HepG2 (cell line): ENCODE measurements at regions not wholly inside any gene's neighbourhood (a gene's known extent, or its start where the extent isn't known, plus 50 kb on each side); places are given as distances from the start of the nearest gene placed in this dataset.

Experiments
- ATAC-seq: fragments of 200-7000 bp; cut with Tn5 transposase; 3 replicates; pipeline ENCODE4 v1.9.1; 2020; ENCODE audit warnings: mild to moderate bottlenecking, moderate library complexity
- BruUV-seq: library from RNA; stranded (reverse); fragments of 400-500 nt; replicated peaks from 2 replicates; lab custom pipeline; 2021; lab: Mats Ljungman, UMichigan
- CTCF ChIA-PET: fragments of 300-600 bp; formaldehyde crosslinking; extraction: SDS; loops from one replicate; lab custom pipeline; 2021; ENCODE audit warnings: low total read pairs, inconsistent platforms, low intra/inter-chr PET ratio; lab: Yijun Ruan, JAX
- POLR2A ChIA-PET: fragments of 350-600 bp; sonication (Branson Sonifier 250); formaldehyde crosslinking; loops from one replicate; lab custom pipeline; 2020; ENCODE audit warnings: antibody characterized with exemption, inconsistent platforms; lab: Yijun Ruan, JAX
- DNase-seq: peaks from one replicate; pipeline ENCODE4 v3.0.0-alpha.2; 2015; ENCODE audit warnings: low spot score
- FAIRE-seq: peaks from 3 replicates; lab custom pipeline; 2011; peaks lifted over from hg19 to GRCh38; lab: Jason Lieb, UNC
- H2AFZ ChIP-seq: one replicate; pipeline ENCODE4 v1.6.1; 2011; ENCODE audit warnings: low read length, inconsistent platforms
- H3K27ac ChIP-seq: fragments of 300-600 bp; 3 replicates; pipeline ENCODE4 v1.8.0; 2011; ENCODE audit warnings: mixed run types, mild to moderate bottlenecking, mixed read lengths, low read length, inconsistent platforms; ENCODE audit not compliant: insufficient read depth; ENCODE audit errors: extremely low read length
- H3K27me3 ChIP-seq, 2 experiments: fragments of 200-600 bp in 1 of 2; 2 replicates in 1 of 2; 3 replicates in 1 of 2; pipeline versions ENCODE4 v1.6.0 to v1.8.0; 2011; ENCODE audit warnings: low read length in 2 of 2, mild to moderate bottlenecking in 2 of 2, moderate library complexity in 2 of 2, inconsistent platforms in 1 of 2; ENCODE audit not compliant: insufficient read depth in 2 of 2, control insufficient read depth in 1 of 2
- H3K36me3 ChIP-seq, 2 experiments: fragments of 200-600 bp in 1 of 2; replicated peaks in 1 of 2; 2 replicates in 1 of 2; 3 replicates in 1 of 2; pipeline versions ENCODE4 v1.5.1 to v1.8.0; 2011; ENCODE audit warnings: low read length in 2 of 2, inconsistent platforms in 1 of 2; ENCODE audit not compliant: insufficient read depth in 2 of 2, control insufficient read depth in 1 of 2
- H3K4me1 ChIP-seq: 2 replicates; pipeline ENCODE4 v1.5.1; 2012; ENCODE audit warnings: low read length, inconsistent platforms; ENCODE audit not compliant: insufficient read depth
- H3K4me2 ChIP-seq: 2 replicates; pipeline ENCODE4 v1.6.0; 2011; ENCODE audit warnings: low read depth, low read length, inconsistent platforms
- H3K4me3 ChIP-seq, 3 experiments: fragments of 200-600 bp in 1 of 3; sonication (generic), shearing (Covaris generic) in 1 of 3; replicated peaks in 1 of 3; 2 replicates each; pipeline ENCODE4 v1.5.1; 2011 to 2016; ENCODE audit warnings: low read length in 3 of 3, inconsistent platforms in 2 of 3, low read depth in 2 of 3, mild to moderate bottlenecking in 2 of 3, control low read depth in 1 of 3, mixed read lengths in 1 of 3; ENCODE audit not compliant: insufficient read depth in 1 of 3
- H3K79me2 ChIP-seq: one replicate; pipeline ENCODE4 v1.6.1; 2011; ENCODE audit warnings: low read length, inconsistent platforms; ENCODE audit not compliant: insufficient read depth
- H3K9ac ChIP-seq: 2 replicates; pipeline ENCODE4 v1.6.0; 2011; ENCODE audit warnings: mild to moderate bottlenecking, low read depth, low read length, inconsistent platforms; ENCODE audit not compliant: insufficient read depth
- H3K9me3 ChIP-seq: 2 replicates; pipeline ENCODE4 v1.5.1; 2012; ENCODE audit warnings: mild to moderate bottlenecking, low read length
- H4K20me1 ChIP-seq: 2 replicates; pipeline ENCODE4 v1.6.0; 2011; ENCODE audit warnings: inconsistent platforms, mild to moderate bottlenecking, low read length, moderate library complexity; ENCODE audit not compliant: insufficient read depth
- CEBPG ChIP-seq: IDR thresholded peaks from 2 replicates; pipeline ENCODE4 v1.6.1; 2016
- ESRRA ChIP-seq: sonication (generic); formaldehyde crosslinking; IDR thresholded peaks from 2 replicates; pipeline ENCODE4 v1.5.1; 2020; ENCODE audit warnings: mild to moderate bottlenecking, low read depth, missing genetic modification reagents
- FOXC1 ChIP-seq: sonication (generic); formaldehyde crosslinking; IDR thresholded peaks from 2 replicates; pipeline ENCODE4 v1.8.0; 2022; ENCODE audit warnings: mild to moderate bottlenecking, missing genetic modification reagents, borderline replicate concordance
- HNF4G ChIP-seq, 2 experiments: sonication (generic) in 1 of 2; formaldehyde crosslinking in 1 of 2; IDR thresholded peaks; 2 replicates each; pipeline versions ENCODE4 v1.4.0 to v1.6.1; 2011 to 2020; ENCODE audit warnings: borderline replicate concordance in 2 of 2, low read depth in 2 of 2, mild to moderate bottlenecking in 2 of 2, low read length in 1 of 2, missing genetic modification reagents in 1 of 2, moderate library complexity in 1 of 2
- KAT2B ChIP-seq: fragments of 150-350 bp; IDR thresholded peaks from 2 replicates; pipeline ENCODE4 v1.6.1; 2014; ENCODE audit warnings: low read depth, low read length, borderline replicate concordance
- MAZ ChIP-seq, 2 experiments: sonication (generic) in 1 of 2; formaldehyde crosslinking in 1 of 2; IDR thresholded peaks; 2 replicates each; pipeline versions ENCODE4 v1.5.0 to v1.6.1; 2012 to 2020; ENCODE audit warnings: low read depth in 2 of 2, mild to moderate bottlenecking in 2 of 2, borderline replicate concordance in 1 of 2, improper control_type of control experiment in 1 of 2, low read length in 1 of 2, missing genetic modification reagents in 1 of 2, moderate library complexity in 1 of 2
- SMARCC2 ChIP-seq: fragments of 450-650 bp; IDR thresholded peaks from 2 replicates; pipeline ENCODE4 v1.6.1; 2017; ENCODE audit warnings: antibody characterized with exemption, mild to moderate bottlenecking
- SOX5 ChIP-seq: IDR thresholded peaks from 2 replicates; pipeline ENCODE4 v1.6.1; 2016; ENCODE audit warnings: borderline replicate concordance
- ZNF17 ChIP-seq: sonication (generic); formaldehyde crosslinking; IDR thresholded peaks from 2 replicates; pipeline ENCODE4 v1.5.0; 2020; ENCODE audit warnings: mild to moderate bottlenecking, missing genetic modification reagents
- ZNF570 ChIP-seq: sonication (generic); formaldehyde crosslinking; IDR thresholded peaks from 2 replicates; pipeline ENCODE4 v1.4.0; 2020; ENCODE audit warnings: mild to moderate bottlenecking, missing genetic modification reagents, borderline replicate concordance
- ZNF644 ChIP-seq: IDR thresholded peaks from 2 replicates; pipeline ENCODE4 v1.6.1; 2016; ENCODE audit warnings: low read depth
- WGBS: methylation state at CpG from one replicate; pipeline ENCODE4 v1.1.6; 2017; ENCODE audit warnings: low lambda C conversion rate; 5-methylcytosine and 5-hydroxymethylcytosine counted together
- in situ Hi-C: cut with HindIII; loops from 2 replicates; pipeline ENCODE4 v1.10.0; 2017; ENCODE audit warnings: low pct_unique_long_range_greater_than_20kb; ENCODE audit not compliant: extremely low pct_ligation_motif_present
- intact Hi-C: fragments of 100-400 bp; cut with micrococcal nuclease; formaldehyde crosslinking; loops from one replicate; pipeline ENCODE4 v1.10.0; 2022; ENCODE audit not compliant: unreplicated experiment
- TF ChIP-seq, protein P1 (sequence below): sonication (generic); formaldehyde crosslinking; IDR thresholded peaks from 2 replicates; pipeline ENCODE4 v1.8.0; 2022; ENCODE audit warnings: missing genetic modification reagents, low read depth, mild to moderate bottlenecking, borderline replicate concordance
- TF ChIP-seq, protein P2 (sequence below): sonication (generic); formaldehyde crosslinking; IDR thresholded peaks from 2 replicates; pipeline ENCODE4 v1.5.1; 2020; ENCODE audit warnings: missing genetic modification reagents, mild to moderate bottlenecking, borderline replicate concordance
- TF ChIP-seq, protein P3 (sequence below): IDR thresholded peaks from 2 replicates; pipeline ENCODE4 v1.6.1; 2018; ENCODE audit warnings: missing genetic modification reagents, mild to moderate bottlenecking, missing compliant biosample characterization
- TF ChIP-seq, protein P4 (sequence below): sonication (generic); formaldehyde crosslinking; IDR thresholded peaks from 2 replicates; pipeline ENCODE4 v1.8.0; 2022; ENCODE audit warnings: mild to moderate bottlenecking, missing genetic modification reagents, moderate library complexity
- TF ChIP-seq, protein P5 (sequence below): sonication (generic); formaldehyde crosslinking; IDR thresholded peaks from 2 replicates; pipeline ENCODE4 v1.9.0; 2021; ENCODE audit warnings: missing genetic modification reagents, mild to moderate bottlenecking, borderline replicate concordance

DNA sequence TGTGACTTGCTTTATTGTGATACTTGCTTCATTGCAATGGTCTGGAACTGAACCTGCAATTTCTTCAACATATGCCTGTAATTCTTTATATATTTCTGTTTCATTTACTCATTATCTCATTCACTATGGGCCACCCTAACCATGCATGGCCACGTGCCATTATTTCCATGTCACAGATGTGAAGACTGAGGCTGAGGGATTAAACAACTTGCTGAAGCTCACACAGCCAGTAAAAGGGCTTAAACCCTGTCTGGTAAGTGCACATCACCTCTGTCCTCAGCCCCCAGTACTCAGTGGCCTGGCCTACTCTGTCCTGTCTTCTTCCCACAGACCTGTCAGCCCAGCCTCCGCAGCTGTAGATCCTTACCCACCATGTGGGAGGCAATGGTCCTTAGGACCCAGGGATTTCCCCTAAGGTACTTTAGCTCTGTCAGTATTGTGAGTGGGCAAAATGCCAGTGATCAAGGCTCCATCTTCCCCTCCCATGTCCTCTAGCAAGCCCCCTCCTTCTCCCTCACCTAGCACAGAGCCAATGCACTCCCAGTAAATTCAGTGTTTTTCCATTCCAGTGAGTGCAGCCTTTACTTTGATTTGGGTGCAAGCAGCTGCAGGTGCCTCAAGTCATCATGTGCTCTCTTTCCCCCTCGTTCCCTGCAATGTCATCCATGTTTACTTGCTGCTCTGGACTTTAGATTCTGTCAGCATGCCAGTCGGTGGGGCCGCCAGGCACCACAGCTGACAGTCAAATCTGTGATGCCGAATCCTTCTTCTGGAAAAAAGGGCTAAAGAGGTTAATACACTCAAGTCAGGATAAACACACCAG is 228.2 kb upstream of the PROX1 start:
- peak overlapping the region; percentile 61 for H3K27ac ChIP-seq
- BruUV-seq, result no TSS peak
- in situ Hi-C loops, result no loop called here
- 19% methylated on average over 6 of the region's 6 CpGs for WGBS
- ATAC-seq (peak; percentile 98), DNase-seq (peak; percentile 92), FAIRE-seq (peak; percentile 96)
- peak overlapping the region; percentile 35; the same call in 1 of the 2 replicates for H3K9ac ChIP-seq
- no peaks in the 10 kb centered on the region for H3K79me2 ChIP-seq
- intact Hi-C loops, result loop anchor here (10.0 kb wide), 1 partner anchor 385 kb away; no protein-coding TSS in a partner anchor
- ChIA-PET POLR2A (interaction anchor here (0.8 to 2.3 kb wide), 6 partner anchors 17 to 388 kb away, joined by 3 to 9 read pairs (median 4); partner anchors contain the start of gene PROX1), CTCF (no interaction called here)
- H3K4me3 ChIP-seq, result peak overlapping the region in 1 of 3 experiments; percentile 1; a peak in 1 of 6 replicates
- H3K9me3 ChIP-seq, result no peaks in the 10 kb centered on the region
- H3K36me3 ChIP-seq, result no peaks in the 10 kb centered on the region
- H3K4me1 ChIP-seq, result peaks cover 36% of the 10 kb centered on the region
- peak overlapping the region; percentile 24 for H2AFZ ChIP-seq
- H3K27me3 ChIP-seq, result no peaks in the 10 kb centered on the region
- no peaks in the 10 kb centered on the region for H4K20me1 ChIP-seq
- H3K4me2 ChIP-seq, result peak overlapping the region; percentile 33
- TF ChIP-seq, protein P1, sequence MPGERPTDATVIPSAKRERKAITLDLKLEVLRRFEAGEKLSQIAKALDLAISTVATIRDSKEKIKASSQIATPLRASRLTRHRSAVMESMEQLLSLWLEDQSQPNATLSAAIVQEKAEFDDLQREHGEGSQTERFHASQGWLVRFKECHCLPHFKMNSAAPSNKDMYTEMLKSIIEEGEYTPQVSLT (CRISPR knock-in tag), result no peak
- TF ChIP-seq ZNF644 (CRISPR knock-in tag), result peak; percentile 95
- no peak for TF ChIP-seq ZNF570 (CRISPR knock-in tag)
- TF ChIP-seq SMARCC2, result no peak; the same call in 1 of the 2 replicates
- TF ChIP-seq, protein P2, sequence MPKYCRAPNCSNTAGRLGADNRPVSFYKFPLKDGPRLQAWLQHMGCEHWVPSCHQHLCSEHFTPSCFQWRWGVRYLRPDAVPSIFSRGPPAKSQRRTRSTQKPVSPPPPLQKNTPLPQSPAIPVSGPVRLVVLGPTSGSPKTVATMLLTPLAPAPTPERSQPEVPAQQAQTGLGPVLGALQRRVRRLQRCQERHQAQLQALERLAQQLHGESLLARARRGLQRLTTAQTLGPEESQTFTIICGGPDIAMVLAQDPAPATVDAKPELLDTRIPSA (CRISPR knock-in tag), result no peak
- peak; percentile 77; the same call in 1 of the 2 replicates for TF ChIP-seq FOXC1 (CRISPR knock-in tag)
- TF ChIP-seq ZNF17, result no peak
- peak; percentile 69 for TF ChIP-seq CEBPG (CRISPR knock-in tag)
- peak; percentile 91 for TF ChIP-seq HNF4G (IDR thresholded peaks at IDR 0.05; ENCODE audit: borderline replicate concordance, low read depth, low read length)
- peak; percentile 85; the same call in 1 of the 2 replicates for TF ChIP-seq HNF4G (CRISPR knock-in tag; IDR thresholded peaks at IDR 0.05; ENCODE audit: borderline replicate concordance, low read depth)
- TF ChIP-seq, protein P3, sequence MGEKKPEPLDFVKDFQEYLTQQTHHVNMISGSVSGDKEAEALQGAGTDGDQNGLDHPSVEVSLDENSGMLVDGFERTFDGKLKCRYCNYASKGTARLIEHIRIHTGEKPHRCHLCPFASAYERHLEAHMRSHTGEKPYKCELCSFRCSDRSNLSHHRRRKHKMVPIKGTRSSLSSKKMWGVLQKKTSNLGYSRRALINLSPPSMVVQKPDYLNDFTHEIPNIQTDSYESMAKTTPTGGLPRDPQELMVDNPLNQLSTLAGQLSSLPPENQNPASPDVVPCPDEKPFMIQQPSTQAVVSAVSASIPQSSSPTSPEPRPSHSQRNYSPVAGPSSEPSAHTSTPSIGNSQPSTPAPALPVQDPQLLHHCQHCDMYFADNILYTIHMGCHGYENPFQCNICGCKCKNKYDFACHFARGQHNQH (CRISPR knock-in tag), result peak; percentile 86
- TF ChIP-seq SOX5 (CRISPR knock-in tag), result peak; percentile 80; the same call in 1 of the 2 replicates
- TF ChIP-seq, protein P4, sequence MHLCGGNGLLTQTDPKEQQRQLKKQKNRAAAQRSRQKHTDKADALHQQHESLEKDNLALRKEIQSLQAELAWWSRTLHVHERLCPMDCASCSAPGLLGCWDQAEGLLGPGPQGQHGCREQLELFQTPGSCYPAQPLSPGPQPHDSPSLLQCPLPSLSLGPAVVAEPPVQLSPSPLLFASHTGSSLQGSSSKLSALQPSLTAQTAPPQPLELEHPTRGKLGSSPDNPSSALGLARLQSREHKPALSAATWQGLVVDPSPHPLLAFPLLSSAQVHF (CRISPR knock-in tag), result no peak
- TF ChIP-seq, protein P5, sequence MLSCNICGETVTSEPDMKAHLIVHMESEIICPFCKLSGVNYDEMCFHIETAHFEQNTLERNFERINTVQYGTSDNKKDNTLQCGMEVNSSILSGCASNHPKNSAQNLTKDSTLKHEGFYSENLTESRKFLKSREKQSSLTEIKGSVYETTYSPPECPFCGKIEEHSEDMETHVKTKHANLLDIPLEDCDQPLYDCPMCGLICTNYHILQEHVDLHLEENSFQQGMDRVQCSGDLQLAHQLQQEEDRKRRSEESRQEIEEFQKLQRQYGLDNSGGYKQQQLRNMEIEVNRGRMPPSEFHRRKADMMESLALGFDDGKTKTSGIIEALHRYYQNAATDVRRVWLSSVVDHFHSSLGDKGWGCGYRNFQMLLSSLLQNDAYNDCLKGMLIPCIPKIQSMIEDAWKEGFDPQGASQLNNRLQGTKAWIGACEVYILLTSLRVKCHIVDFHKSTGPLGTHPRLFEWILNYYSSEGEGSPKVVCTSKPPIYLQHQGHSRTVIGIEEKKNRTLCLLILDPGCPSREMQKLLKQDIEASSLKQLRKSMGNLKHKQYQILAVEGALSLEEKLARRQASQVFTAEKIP (CRISPR knock-in tag), result no peak
- TF ChIP-seq ESRRA, result peak; percentile 93
- no peak for TF ChIP-seq MAZ (IDR thresholded peaks at IDR 0.05; ENCODE audit: borderline replicate concordance, low read depth, low read length)
- TF ChIP-seq MAZ (CRISPR knock-in tag; IDR thresholded peaks at IDR 0.05; ENCODE audit: low read depth), result 0 out of 2 replicates have a peak, but pooled peaks have one; percentile 28
- no peak for TF ChIP-seq KAT2B
